Right cardiac atrium (tissue), 5 donors: ENCODE measurements at regions not wholly inside any gene's neighbourhood (a gene's known extent, or its start where the extent isn't known, plus 50 kb on each side); places are given as distances from the start of the nearest gene placed in this dataset.
"Not testable (repeated sequence)": the region's sequence is repeated elsewhere in the genome, so short reads cannot be mapped to it uniquely, and the experiment has no call there.

ENCODE experiments used
- ATAC-seq, 2 donors: fragments of 200-7000 bp; cut with Tn5 transposase; one replicate each; pipeline versions ENCODE4 v1.8.0 to v1.9.1; 2020; ENCODE audit warnings: moderate library complexity in 2 of 2, mild to moderate bottlenecking in 1 of 2
- DNase-seq, 3 donors: peaks; one replicate each; pipeline ENCODE4 v3.0.0-alpha.2; 2020
- H3K27ac ChIP-seq: one replicate; pipeline ENCODE4 v1.5.1; 2013; ENCODE audit warnings: mild to moderate bottlenecking, low read length, control low read depth, moderate library complexity
- H3K27me3 ChIP-seq: one replicate; pipeline ENCODE4 v1.6.1; 2013; ENCODE audit not compliant: control insufficient read depth, insufficient read depth
- H3K4me1 ChIP-seq: one replicate; pipeline ENCODE4 v1.6.1; 2013; ENCODE audit warnings: low read length; ENCODE audit not compliant: control insufficient read depth, insufficient read depth
- H3K4me3 ChIP-seq: one replicate; pipeline ENCODE4 v1.5.1; 2013; ENCODE audit warnings: low read length, control low read depth
- H3K9me3 ChIP-seq: one replicate; pipeline ENCODE4 v1.6.1; 2013; ENCODE audit warnings: low read length; ENCODE audit not compliant: control insufficient read depth
- WGBS: extraction: QIAGEN DNeasy Blood & Tissue Kit; methylation state at CpG from one replicate; pipeline ENCODE4 v1.1.7; 2013; 5-methylcytosine and 5-hydroxymethylcytosine counted together
- intact Hi-C, 4 donors: fragments of 100-400 bp; cut with DNase I; formaldehyde crosslinking; loops; one replicate each; pipeline versions ENCODE4 v1.11.0 to v1.14.0; 2022 to 2023
- donor health status: healthy with polysubstance abuse.
- donor health status: DM: no; HTN: yes; CAD: no.
- donor health status: DM: no; HTN: no; CAD: no.
- donor health status: DM: no; HTN: yes; CAD: no; lungs with severe emphysema.
- donor health status: DM: yes; HTN: yes; CAD: no.

DNA sequence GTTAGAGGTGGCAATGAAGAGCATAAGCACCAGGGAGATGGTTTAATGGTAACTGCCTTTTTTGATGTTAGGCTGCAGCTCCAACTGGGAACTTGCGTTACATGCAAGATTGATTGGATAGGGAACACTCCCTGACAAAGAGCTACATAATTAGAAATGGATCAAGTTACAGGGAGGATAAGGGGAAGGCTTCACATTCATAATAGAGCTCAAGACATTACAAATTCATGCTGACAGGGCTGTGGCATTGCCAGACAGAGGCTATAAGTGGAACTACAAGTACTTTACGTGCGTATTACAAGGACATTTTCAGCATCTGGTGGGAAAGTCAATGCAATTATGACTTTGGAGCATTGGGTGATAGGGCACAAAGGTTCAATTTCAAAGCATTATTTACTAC is 55.3 kb upstream of the CCDC80 start:
- intact Hi-C loops, ATAC-seq, H3K4me1 ChIP-seq, H3K27me3 ChIP-seq, H3K27ac ChIP-seq, H3K9me3 ChIP-seq, H3K4me3 ChIP-seq, DNase-seq: not testable (repeated sequence)
- 73% methylated on average over 3 of the region's 3 CpGs for WGBS

GRCh38 chr3:112695377-112696108 is 54.6 kb upstream of the CCDC80 start:
- peak in 1 of 2 donors; percentile 51 for ATAC-seq
- H3K27ac ChIP-seq, H3K4me1 ChIP-seq, DNase-seq, intact Hi-C loops, H3K9me3 ChIP-seq, H3K4me3 ChIP-seq, H3K27me3 ChIP-seq: not testable (repeated sequence)
- WGBS = 53% methylated on average over 3 of the region's 3 CpGs

- ATAC-seq, DNase-seq, H3K9me3 ChIP-seq, intact Hi-C loops, H3K27me3 ChIP-seq, H3K27ac ChIP-seq, H3K4me1 ChIP-seq, H3K4me3 ChIP-seq: not testable (repeated sequence)
- WGBS = 95% methylated on average over 2 of the region's 2 CpGs
Measured at GRCh38 chr3:112694906-112695305, 54.0 kb upstream of the CCDC80 start.

DNA sequence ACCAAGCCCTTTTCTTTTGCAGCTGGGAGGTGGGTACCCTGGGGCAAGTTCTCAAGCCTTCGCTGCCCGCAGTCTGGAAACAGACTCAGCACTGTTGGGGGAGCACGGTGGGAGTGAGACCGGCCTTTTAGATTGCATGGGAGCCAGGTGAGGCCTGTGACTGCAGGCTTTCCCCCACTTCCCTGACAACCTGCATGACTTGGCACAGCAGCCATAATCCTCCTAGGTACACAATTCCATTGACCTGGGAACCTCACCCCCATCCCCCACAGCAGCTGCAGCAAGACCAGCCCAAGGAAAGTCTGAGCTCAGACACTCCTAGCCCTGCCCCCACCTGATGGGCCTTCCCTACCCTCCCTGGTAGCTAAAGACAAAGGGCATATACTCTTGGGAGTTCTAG is 52.2 kb upstream of the CCDC80 start:
- H3K27ac ChIP-seq = no peak overlapping the region
- H3K27me3 ChIP-seq = no peaks in the 10 kb centered on the region
- ATAC-seq (no peak), DNase-seq (no peak)
- H3K4me3 ChIP-seq = no peak overlapping the region
- no peaks in the 10 kb centered on the region for H3K9me3 ChIP-seq
- 96% methylated on average over 4 of the region's 4 CpGs for WGBS
- intact Hi-C loops = no loop called here
- H3K4me1 ChIP-seq = no peaks in the 10 kb centered on the region
